ENCODE measurements at regions not wholly inside any gene's neighbourhood (a gene's known extent, or its start where the extent isn't known, plus 50 kb on each side); places are given as distances from the start of the nearest gene placed in this dataset.
"Not testable (repeated sequence)": the region's sequence is repeated elsewhere in the genome, so short reads cannot be mapped to it uniquely, and the experiment has no call there.

- peak; percentile 73 to 83 for DNase-seq
These were observed 88.0 kb upstream of the RPRML start for GRCh38 chr17:47066841-47067682.

- DNase-seq: no peak
These were observed 87.0 kb upstream of the RPRML start for GRCh38 chr17:47066095-47066494.

- no peak for DNase-seq
These were observed 85.6 kb upstream of the RPRML start for GRCh38 chr17:47064684-47065083.

- DNase-seq: no peak
These were observed 84.4 kb upstream of the RPRML start for GRCh38 chr17:47063475-47063874.

- DNase-seq: not testable (repeated sequence)
These were observed 83.8 kb upstream of the RPRML start for GRCh38 chr17:47062851-47063250.

GRCh38 chr17:47060005-47060404 lies 81.0 kb upstream of the RPRML start:
- not testable (repeated sequence) for DNase-seq

GRCh38 chr17:47057830-47058229 lies 78.8 kb upstream of the RPRML start:
- DNase-seq: no peak

GRCh38 chr17:47057279-47057678 lies 78.2 kb upstream of the RPRML start:
- DNase-seq: not testable (repeated sequence)

- not testable (repeated sequence) for DNase-seq
These were observed 77.6 kb upstream of the RPRML start for GRCh38 chr17:47056687-47057086.
